Left ventricle myocardium superior (tissue), 1 donor: ENCODE measurements at regions not wholly inside any gene's neighbourhood (a gene's known extent, or its start where the extent isn't known, plus 50 kb on each side); places are given as distances from the start of the nearest gene placed in this dataset.

Source experiments
- ATAC-seq: fragments of 200-7000 bp; cut with Tn5 transposase; one replicate; pipeline ENCODE4 v1.9.1; 2020; ENCODE audit warnings: mild to moderate bottlenecking, moderate library complexity
- DNase-seq: peaks from one replicate; pipeline ENCODE4 v3.0.0-alpha.2; 2020
- intact Hi-C: fragments of 100-400 bp; cut with micrococcal nuclease; formaldehyde crosslinking; loops from one replicate; pipeline ENCODE4 v1.11.0; 2022
- donor health status: DM: no; HTN: yes; CAD: no; lungs with severe emphysema.

- DNase-seq (no peak), ATAC-seq (no peak)
- intact Hi-C loops: no loop called here
These were observed 255.4 kb downstream of the DAD1 start for GRCh38 chr14:22333422-22334274.

GRCh38 chr14:22332686-22333421 is 256.2 kb downstream of the DAD1 start:
- ATAC-seq: no peak
- intact Hi-C loops: no loop called here
- no peak for DNase-seq

- no peak for ATAC-seq
- no peak for DNase-seq
- intact Hi-C loops: no loop called here
These were observed 259.7 kb downstream of the DAD1 start for GRCh38 chr14:22329371-22329770.

- intact Hi-C loops: no loop called here
- DNase-seq: no peak
- ATAC-seq: no peak
These were observed 263.2 kb downstream of the DAD1 start for GRCh38 chr14:22325676-22326400.

- intact Hi-C loops: no loop called here
- ATAC-seq (no peak), DNase-seq (no peak)
These were observed 268.7 kb downstream of the DAD1 start for GRCh38 chr14:22320362-22320750.

GRCh38 chr14:22319526-22320361 is 269.3 kb downstream of the DAD1 start:
- DNase-seq (peak; percentile 37), ATAC-seq (peak; percentile 72)
- intact Hi-C loops: loop anchor here (1.0 kb wide), 1 partner anchor 56 kb away; no protein-coding TSS in a partner anchor

GRCh38 chr14:22318951-22319350 is 270.1 kb downstream of the DAD1 start:
- ATAC-seq: no peak
- no peak for DNase-seq
- intact Hi-C loops: loop anchor here (1.0 kb wide), 1 partner anchor 56 kb away; no protein-coding TSS in a partner anchor

- intact Hi-C loops: no loop called here
- ATAC-seq (no peak), DNase-seq (no peak)
These were observed 272.6 kb downstream of the DAD1 start for GRCh38 chr14:22316473-22316872.

- DNase-seq (no peak), ATAC-seq (no peak)
- intact Hi-C loops: no loop called here
These were observed 273.7 kb downstream of the DAD1 start for GRCh38 chr14:22315336-22315735.

- ATAC-seq: peak; percentile 76
- DNase-seq: no peak
- intact Hi-C loops: no loop called here
These were observed 274.7 kb downstream of the DAD1 start for GRCh38 chr14:22314183-22314820.

- intact Hi-C loops: no loop called here
- ATAC-seq (no peak), DNase-seq (no peak)
These were observed 275.7 kb downstream of the DAD1 start for GRCh38 chr14:22313172-22313801.

- ATAC-seq (no peak), DNase-seq (no peak)
- intact Hi-C loops: no loop called here
These were observed 277.4 kb downstream of the DAD1 start for GRCh38 chr14:22311636-22312035.

- ATAC-seq (no peak), DNase-seq (no peak)
- intact Hi-C loops: no loop called here
These were observed 283.4 kb downstream of the DAD1 start for GRCh38 chr14:22305607-22306006.

- intact Hi-C loops: no loop called here
- DNase-seq (no peak), ATAC-seq (no peak)
These were observed 284.7 kb downstream of the DAD1 start for GRCh38 chr14:22304326-22304725.

- intact Hi-C loops: no loop called here
- DNase-seq (no peak), ATAC-seq (no peak)
These were observed 285.3 kb downstream of the DAD1 start for GRCh38 chr14:22303589-22304195.

GRCh38 chr14:22300646-22301045 is 288.4 kb downstream of the DAD1 start:
- DNase-seq: no peak
- intact Hi-C loops: no loop called here
- ATAC-seq: no peak

- DNase-seq: no peak
- intact Hi-C loops: no loop called here
- no peak for ATAC-seq
These were observed 291.6 kb downstream of the DAD1 start for GRCh38 chr14:22297376-22297775.

GRCh38 chr14:22296722-22297121 is 292.3 kb downstream of the DAD1 start:
- DNase-seq: no peak
- no peak for ATAC-seq
- intact Hi-C loops: no loop called here
